ENCODE measurements at regions not wholly inside any gene's neighbourhood (a gene's known extent, or its start where the extent isn't known, plus 50 kb on each side); places are given as distances from the start of the nearest gene placed in this dataset.
A peak's percentile ranks its signal among the peaks of the same experiment; 100 is the strongest.

- TF ChIP-seq CTCF (IDR thresholded peaks at IDR 0.05) (peak in 2 of 6 experiments; percentile 11 to 34), POLR2A (IDR thresholded peaks at IDR 0.05) (no peak)
These were observed 351.1 kb upstream of the RIOK2 start for GRCh38 chr5:97534166-97534565.
